ENCODE measurements at regions not wholly inside any gene's neighbourhood (a gene's known extent, or its start where the extent isn't known, plus 50 kb on each side); places are given as distances from the start of the nearest gene placed in this dataset.
"Not testable (repeated sequence)": the region's sequence is repeated elsewhere in the genome, so short reads cannot be mapped to it uniquely, and the experiment has no call there.

GRCh38 chr3:82130046-82130445, 368.6 kb upstream of the GBE1 start:
- Histone ChIP-seq H3K4me3 (ENCODE audit: low read length in 2 of 2) (no peak overlapping the region), H3K4me1 (ENCODE audit: control insufficient read depth in 2 of 2, insufficient read depth in 2 of 2, low read length in 2 of 2) (no peaks in the 10 kb centered on the region), H3K9me3 (ENCODE audit: control insufficient read depth in 2 of 2, insufficient read depth in 1 of 2, low read length in 1 of 2) (no peaks in the 10 kb centered on the region), H3K36me3 (ENCODE audit: control insufficient read depth in 2 of 2, insufficient read depth in 2 of 2, low read length in 1 of 2) (no peaks in the 10 kb centered on the region), H3K27me3 (ENCODE audit: control insufficient read depth in 2 of 2, insufficient read depth in 1 of 2, low read length in 1 of 2) (no peaks in the 10 kb centered on the region), H3K27ac (ENCODE audit: low read depth in 1 of 2, low read length in 1 of 2) (no peak overlapping the region)
- 56% methylated on average over 4 of the region's 4 CpGs for WGBS
- no peak for DNase-seq (ENCODE audit: low read depth in 6 of 9, low spot score in 9 of 9)

- Histone ChIP-seq H3K4me1 (ENCODE audit: control insufficient read depth in 2 of 2, insufficient read depth in 2 of 2, low read length in 2 of 2) (no peaks in the 10 kb centered on the region), H3K27me3 (ENCODE audit: control insufficient read depth in 2 of 2, insufficient read depth in 1 of 2, low read length in 1 of 2) (no peaks in the 10 kb centered on the region), H3K36me3 (ENCODE audit: control insufficient read depth in 2 of 2, insufficient read depth in 2 of 2, low read length in 1 of 2) (no peaks in the 10 kb centered on the region), H3K27ac (ENCODE audit: low read depth in 1 of 2, low read length in 1 of 2) (no peak overlapping the region), H3K4me3 (ENCODE audit: low read length in 2 of 2) (no peak overlapping the region), H3K9me3 (ENCODE audit: control insufficient read depth in 2 of 2, insufficient read depth in 1 of 2, low read length in 1 of 2) (no peaks in the 10 kb centered on the region)
- WGBS = 64% methylated on average over 2 of the region's 2 CpGs
- DNase-seq (ENCODE audit: low read depth in 6 of 9, low spot score in 9 of 9) = no peak
Measured at GRCh38 chr3:82129221-82129801, 367.9 kb upstream of the GBE1 start.

GRCh38 chr3:82128271-82128670, 366.8 kb upstream of the GBE1 start:
- Histone ChIP-seq H3K4me3 (ENCODE audit: low read length in 2 of 2) (no peak overlapping the region), H3K27ac (ENCODE audit: low read depth in 1 of 2, low read length in 1 of 2) (no peak overlapping the region), H3K4me1 (ENCODE audit: control insufficient read depth in 2 of 2, insufficient read depth in 2 of 2, low read length in 2 of 2) (no peaks in the 10 kb centered on the region), H3K9me3 (ENCODE audit: control insufficient read depth in 2 of 2, insufficient read depth in 1 of 2, low read length in 1 of 2) (no peaks in the 10 kb centered on the region), H3K27me3 (ENCODE audit: control insufficient read depth in 2 of 2, insufficient read depth in 1 of 2, low read length in 1 of 2) (no peaks in the 10 kb centered on the region), H3K36me3 (ENCODE audit: control insufficient read depth in 2 of 2, insufficient read depth in 2 of 2, low read length in 1 of 2) (no peaks in the 10 kb centered on the region)
- 93% methylated on average over 4 of the region's 4 CpGs for WGBS
- DNase-seq (ENCODE audit: low read depth in 6 of 9, low spot score in 9 of 9) = no peak

GRCh38 chr3:82122554-82123345, 361.3 kb upstream of the GBE1 start:
- Histone ChIP-seq H3K4me1 (ENCODE audit: control insufficient read depth in 2 of 2, insufficient read depth in 2 of 2, low read length in 2 of 2) (no peaks in the 10 kb centered on the region), H3K4me3 (ENCODE audit: low read length in 2 of 2) (no peak overlapping the region), H3K27me3 (ENCODE audit: control insufficient read depth in 2 of 2, insufficient read depth in 1 of 2, low read length in 1 of 2) (no peaks in the 10 kb centered on the region), H3K36me3 (ENCODE audit: control insufficient read depth in 2 of 2, insufficient read depth in 2 of 2, low read length in 1 of 2) (no peaks in the 10 kb centered on the region), H3K27ac (ENCODE audit: low read depth in 1 of 2, low read length in 1 of 2) (no peak overlapping the region), H3K9me3 (ENCODE audit: control insufficient read depth in 2 of 2, insufficient read depth in 1 of 2, low read length in 1 of 2) (no peaks in the 10 kb centered on the region)
- DNase-seq (ENCODE audit: low read depth in 6 of 9, low spot score in 9 of 9) = no peak
- WGBS = 91% methylated on average over 7 of the region's 7 CpGs

GRCh38 chr3:82114589-82114988, 353.1 kb upstream of the GBE1 start:
- H3K4me1 ChIP-seq (ENCODE audit: control insufficient read depth in 2 of 2, insufficient read depth in 2 of 2, low read length in 2 of 2) = no peaks in the 10 kb centered on the region
- WGBS = 95% methylated on average over 6 of the region's 6 CpGs
- H3K4me3 ChIP-seq (ENCODE audit: low read length in 2 of 2) = no peak overlapping the region
- H3K27ac ChIP-seq (ENCODE audit: low read depth in 1 of 2, low read length in 1 of 2) = no peak overlapping the region
- no peak for DNase-seq (ENCODE audit: low read depth in 6 of 9, low spot score in 9 of 9)
- no peaks in the 10 kb centered on the region for H3K36me3 ChIP-seq (ENCODE audit: control insufficient read depth in 2 of 2, insufficient read depth in 2 of 2, low read length in 1 of 2)
- peaks cover 0 to 19% of the 10 kb centered on the region in 2 donors for H3K9me3 ChIP-seq (ENCODE audit: control insufficient read depth in 2 of 2, insufficient read depth in 1 of 2, low read length in 1 of 2)
- H3K27me3 ChIP-seq (ENCODE audit: control insufficient read depth in 2 of 2, insufficient read depth in 1 of 2, low read length in 1 of 2) = no peaks in the 10 kb centered on the region

GRCh38 chr3:82110721-82111120, 349.3 kb upstream of the GBE1 start:
- DNase-seq (ENCODE audit: low read depth in 6 of 9, low spot score in 9 of 9); H3K27me3 ChIP-seq (ENCODE audit: control insufficient read depth in 2 of 2, insufficient read depth in 1 of 2, low read length in 1 of 2); H3K36me3 ChIP-seq (ENCODE audit: control insufficient read depth in 2 of 2, insufficient read depth in 2 of 2, low read length in 1 of 2); H3K27ac ChIP-seq (ENCODE audit: low read depth in 1 of 2, low read length in 1 of 2); H3K4me3 ChIP-seq (ENCODE audit: low read length in 2 of 2); H3K4me1 ChIP-seq (ENCODE audit: control insufficient read depth in 2 of 2, insufficient read depth in 2 of 2, low read length in 2 of 2): not testable (repeated sequence)
- H3K9me3 ChIP-seq (ENCODE audit: control insufficient read depth in 2 of 2, insufficient read depth in 1 of 2, low read length in 1 of 2) = peaks cover 0 to 19% of the 10 kb centered on the region in 2 donors
- WGBS = 96% methylated on average over 14 of the region's 14 CpGs

- no peak overlapping the region for H3K27ac ChIP-seq (ENCODE audit: low read depth in 1 of 2, low read length in 1 of 2)
- H3K4me1 ChIP-seq (ENCODE audit: control insufficient read depth in 2 of 2, insufficient read depth in 2 of 2, low read length in 2 of 2) = no peaks in the 10 kb centered on the region
- DNase-seq (ENCODE audit: low read depth in 6 of 9, low spot score in 9 of 9) = no peak
- no peak overlapping the region for H3K4me3 ChIP-seq (ENCODE audit: low read length in 2 of 2)
- no peaks in the 10 kb centered on the region for H3K9me3 ChIP-seq (ENCODE audit: control insufficient read depth in 2 of 2, insufficient read depth in 1 of 2, low read length in 1 of 2)
- H3K27me3 ChIP-seq (ENCODE audit: control insufficient read depth in 2 of 2, insufficient read depth in 1 of 2, low read length in 1 of 2) = no peaks in the 10 kb centered on the region
- 88% methylated on average over 1 of the region's 1 CpG for WGBS
- no peaks in the 10 kb centered on the region for H3K36me3 ChIP-seq (ENCODE audit: control insufficient read depth in 2 of 2, insufficient read depth in 2 of 2, low read length in 1 of 2)
Measured at GRCh38 chr3:82103241-82103640, 341.8 kb upstream of the GBE1 start.

- Histone ChIP-seq H3K27ac (ENCODE audit: low read depth in 1 of 2, low read length in 1 of 2) (no peak overlapping the region), H3K4me3 (ENCODE audit: low read length in 2 of 2) (no peak overlapping the region), H3K36me3 (ENCODE audit: control insufficient read depth in 2 of 2, insufficient read depth in 2 of 2, low read length in 1 of 2) (no peaks in the 10 kb centered on the region), H3K4me1 (ENCODE audit: control insufficient read depth in 2 of 2, insufficient read depth in 2 of 2, low read length in 2 of 2) (no peaks in the 10 kb centered on the region), H3K9me3 (ENCODE audit: control insufficient read depth in 2 of 2, insufficient read depth in 1 of 2, low read length in 1 of 2) (no peaks in the 10 kb centered on the region), H3K27me3 (ENCODE audit: control insufficient read depth in 2 of 2, insufficient read depth in 1 of 2, low read length in 1 of 2) (no peaks in the 10 kb centered on the region)
- no peak for DNase-seq (ENCODE audit: low read depth in 6 of 9, low spot score in 9 of 9)
- WGBS = 92% methylated on average over 3 of the region's 3 CpGs
Measured at GRCh38 chr3:82100378-82100777, 338.9 kb upstream of the GBE1 start.

- no peak for DNase-seq (ENCODE audit: low read depth in 6 of 9, low spot score in 9 of 9)
- H3K27me3 ChIP-seq (ENCODE audit: control insufficient read depth in 2 of 2, insufficient read depth in 1 of 2, low read length in 1 of 2) = no peaks in the 10 kb centered on the region
- H3K9me3 ChIP-seq (ENCODE audit: control insufficient read depth in 2 of 2, insufficient read depth in 1 of 2, low read length in 1 of 2) = no peaks in the 10 kb centered on the region
- H3K36me3 ChIP-seq (ENCODE audit: control insufficient read depth in 2 of 2, insufficient read depth in 2 of 2, low read length in 1 of 2) = no peaks in the 10 kb centered on the region
- no peaks in the 10 kb centered on the region for H3K4me1 ChIP-seq (ENCODE audit: control insufficient read depth in 2 of 2, insufficient read depth in 2 of 2, low read length in 2 of 2)
- H3K27ac ChIP-seq (ENCODE audit: low read depth in 1 of 2, low read length in 1 of 2) = no peak overlapping the region
- no peak overlapping the region for H3K4me3 ChIP-seq (ENCODE audit: low read length in 2 of 2)
- 92% methylated on average over 3 of the region's 3 CpGs for WGBS
Measured at GRCh38 chr3:82093641-82094040, 332.2 kb upstream of the GBE1 start.

All from thymus (tissue), 11 donors.